ENCODE measurements at regions not wholly inside any gene's neighbourhood (a gene's known extent, or its start where the extent isn't known, plus 50 kb on each side); places are given as distances from the start of the nearest gene placed in this dataset.

DNA sequence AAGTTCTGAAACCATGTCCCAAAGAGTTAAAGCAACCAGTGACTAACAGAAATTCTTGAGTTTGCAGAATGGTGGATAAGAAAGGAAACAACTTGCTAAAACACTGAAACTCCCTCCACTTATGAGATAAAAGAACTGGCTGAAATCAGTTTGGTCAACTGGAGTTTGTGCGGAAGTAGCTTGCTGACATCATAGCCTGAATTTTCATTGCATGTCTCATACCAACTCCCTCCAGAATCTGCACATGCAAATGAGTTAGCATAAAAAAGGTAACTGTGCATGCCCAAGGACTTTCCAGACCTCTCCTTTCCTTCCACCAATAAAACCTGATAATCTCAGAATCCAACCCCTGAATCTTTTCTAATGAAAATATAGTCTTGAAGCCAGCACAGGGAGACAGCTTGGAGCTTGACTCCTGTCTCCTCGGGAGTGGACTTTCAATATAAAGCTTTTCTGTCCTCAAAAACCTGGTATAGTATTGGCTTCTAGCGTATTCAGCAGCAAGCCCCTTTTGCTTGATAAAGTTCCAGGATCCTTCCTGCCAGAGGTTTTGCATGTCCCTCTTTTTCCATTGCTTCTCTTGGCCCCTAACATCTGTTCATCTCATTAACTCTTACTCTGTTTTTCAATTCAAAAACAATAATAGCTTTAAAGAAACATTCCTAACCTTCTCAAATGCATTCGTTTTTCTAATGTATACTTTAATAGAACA, 785.8 kb upstream of the ADGRL4 start:
- no TSS peak for BruUV-seq (replicated peaks)
- Histone ChIP-seq H3K27ac (ENCODE audit: low read length) (no peak overlapping the region), H3K36me3 (ENCODE audit: control insufficient read depth, insufficient read depth, low read length) (no peaks in the 10 kb centered on the region), H3K4me3 (ENCODE audit: low read depth in 2 of 2, low read length in 2 of 2) (no peak overlapping the region), H3K4me1 (ENCODE audit: control insufficient read depth, insufficient read depth, low read length) (no peaks in the 10 kb centered on the region), H3K9me3 (ENCODE audit: control insufficient read depth, insufficient read depth, low read depth, low read length) (no peaks in the 10 kb centered on the region), H3K27me3 (ENCODE audit: control insufficient read depth, insufficient read depth, low read length) (no peaks in the 10 kb centered on the region)
- ATAC-seq (no peak), DNase-seq (ENCODE audit: low read depth, low spot score) (no peak)
- in situ Hi-C loops (cut with HindIII; ENCODE audit: low pct_unique_long_range_greater_than_20kb, low sequenced_read_pairs) (no loop called here), intact Hi-C loops (cut with micrococcal nuclease; ENCODE audit: unreplicated experiment) (no loop called here)
- CTCF ChIA-PET = no interaction called here
- no peak for TF ChIP-seq REST (IDR thresholded peaks at IDR 0.05; ENCODE audit: insufficient read depth in 1 of 2, low read depth in 2 of 2, low read length in 1 of 2)
- no peak for TF ChIP-seq CTCF (IDR thresholded peaks at IDR 0.05)
- TF ChIP-seq SIN3A (IDR thresholded peaks at IDR 0.05; ENCODE audit: borderline replicate concordance, insufficient read depth, low read depth, low read length) = no peak
- TF ChIP-seq TCF7L2 (IDR thresholded peaks at IDR 0.05; ENCODE audit: low read depth, low read length) = no peak
- no peak for TF ChIP-seq POLR2AphosphoS5 (IDR thresholded peaks at IDR 0.05; ENCODE audit: low read depth, low read length)
- POLR2A ChIA-PET = no interaction called here

DNA sequence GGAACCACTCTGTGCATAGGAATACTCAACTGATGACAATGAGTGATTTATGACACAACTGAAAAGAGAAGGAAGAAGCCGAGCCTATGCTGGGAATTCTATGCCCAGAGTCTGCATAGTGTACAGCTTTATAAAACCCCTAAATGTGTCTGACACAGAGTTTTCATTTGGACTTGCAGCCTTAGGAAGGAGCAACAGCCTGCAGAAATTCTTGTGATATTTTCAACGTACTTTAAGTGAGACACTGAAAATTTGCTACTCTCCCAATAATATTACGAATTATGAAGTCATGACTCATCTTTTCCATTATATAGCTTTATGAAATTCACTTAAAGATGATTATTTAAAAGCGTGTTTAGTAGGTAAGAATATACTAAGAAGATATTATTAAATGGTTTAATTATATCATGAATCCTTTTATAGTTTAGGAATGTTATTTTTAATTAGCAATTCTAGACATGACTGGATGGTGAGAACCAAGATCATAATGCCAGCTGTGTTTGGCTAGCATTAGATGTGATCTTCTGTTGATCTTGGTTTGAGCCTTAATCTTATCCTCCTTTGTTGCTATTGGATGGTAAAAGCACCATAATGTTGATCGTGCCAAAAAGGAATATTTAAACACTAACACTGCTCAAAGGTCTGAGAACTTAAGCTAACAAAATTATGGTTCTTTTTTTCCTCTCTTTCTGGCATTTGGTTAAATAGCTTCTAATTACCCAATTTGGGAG, 785.1 kb upstream of the ADGRL4 start:
- ATAC-seq (no peak), DNase-seq (ENCODE audit: low read depth, low spot score) (no peak)
- H3K4me3 ChIP-seq (ENCODE audit: low read depth in 2 of 2, low read length in 2 of 2) = no peak overlapping the region
- ChIA-PET POLR2A (no interaction called here), CTCF (no interaction called here)
- no peak overlapping the region for H3K27ac ChIP-seq (ENCODE audit: low read length)
- H3K9me3 ChIP-seq (ENCODE audit: control insufficient read depth, insufficient read depth, low read depth, low read length) = no peaks in the 10 kb centered on the region
- no peak for TF ChIP-seq SIN3A (IDR thresholded peaks at IDR 0.05; ENCODE audit: borderline replicate concordance, insufficient read depth, low read depth, low read length)
- TF ChIP-seq CTCF (IDR thresholded peaks at IDR 0.05) = no peak
- TF ChIP-seq REST (IDR thresholded peaks at IDR 0.05; ENCODE audit: insufficient read depth in 1 of 2, low read depth in 2 of 2, low read length in 1 of 2) = no peak
- no peak for TF ChIP-seq POLR2AphosphoS5 (IDR thresholded peaks at IDR 0.05; ENCODE audit: low read depth, low read length)
- no peak for TF ChIP-seq TCF7L2 (IDR thresholded peaks at IDR 0.05; ENCODE audit: low read depth, low read length)
- BruUV-seq (replicated peaks) = no TSS peak
- no peaks in the 10 kb centered on the region for H3K27me3 ChIP-seq (ENCODE audit: control insufficient read depth, insufficient read depth, low read length)
- intact Hi-C loops (cut with micrococcal nuclease; ENCODE audit: unreplicated experiment) = no loop called here
- no peaks in the 10 kb centered on the region for H3K36me3 ChIP-seq (ENCODE audit: control insufficient read depth, insufficient read depth, low read length)
- in situ Hi-C loops (cut with HindIII; ENCODE audit: low pct_unique_long_range_greater_than_20kb, low sequenced_read_pairs) = no loop called here
- H3K4me1 ChIP-seq (ENCODE audit: control insufficient read depth, insufficient read depth, low read length) = no peaks in the 10 kb centered on the region

All from Panc1 (cell line).